Osteocyte (in vitro differentiated cells): ENCODE measurements at regions not wholly inside any gene's neighbourhood (a gene's known extent, or its start where the extent isn't known, plus 50 kb on each side); places are given as distances from the start of the nearest gene placed in this dataset.

Experiments used
- DNase-seq: peaks from one replicate; pipeline ENCODE4 v3.0.0; 2021; ENCODE audit warnings: mixed read lengths; ENCODE audit not compliant: unreplicated experiment; ENCODE audit errors: extremely low spot score
- H3K27ac Mint-ChIP-seq: one replicate; pipeline ENCODE4 v1.8.0; 2021; ENCODE audit warnings: mild to moderate bottlenecking, mixed read lengths; ENCODE audit not compliant: unreplicated experiment
- H3K27me3 Mint-ChIP-seq: one replicate; pipeline ENCODE4 v1.8.0; 2021; ENCODE audit warnings: mixed read lengths; ENCODE audit not compliant: unreplicated experiment
- H3K36me3 Mint-ChIP-seq: one replicate; pipeline ENCODE4 v1.8.0; 2021; ENCODE audit warnings: mixed read lengths; ENCODE audit not compliant: unreplicated experiment
- H3K4me1 Mint-ChIP-seq: one replicate; pipeline ENCODE4 v1.8.0; 2021; ENCODE audit warnings: mixed read lengths; ENCODE audit not compliant: unreplicated experiment
- H3K4me3 Mint-ChIP-seq: one replicate; pipeline ENCODE4 v1.8.0; 2021; ENCODE audit warnings: mild to moderate bottlenecking, moderate library complexity, mixed read lengths; ENCODE audit not compliant: unreplicated experiment
- H3K9me3 Mint-ChIP-seq: one replicate; pipeline ENCODE4 v1.8.0; 2021; ENCODE audit warnings: mixed read lengths; ENCODE audit not compliant: unreplicated experiment
- CTCF ChIP-seq: fragments of 200-600 bp; sonication (generic); IDR thresholded peaks from 2 replicates; pipeline ENCODE4 v1.5.0; 2021; ENCODE audit warnings: antibody characterized with exemption, mild to moderate bottlenecking, moderate library complexity

- no peak for TF ChIP-seq CTCF
- H3K36me3 Mint-ChIP-seq = no peaks in the 10 kb centered on the region
- H3K9me3 Mint-ChIP-seq = no peaks in the 10 kb centered on the region
- DNase-seq = no peak
- no peaks in the 10 kb centered on the region for H3K4me1 Mint-ChIP-seq
- no peaks in the 10 kb centered on the region for H3K27me3 Mint-ChIP-seq
- H3K27ac Mint-ChIP-seq = no peak overlapping the region
- no peak overlapping the region for H3K4me3 Mint-ChIP-seq
Measured at GRCh38 chr1:238107322-238107721, 216.6 kb upstream of the ZP4 start.

- H3K4me3 Mint-ChIP-seq = no peak overlapping the region
Measured at GRCh38 chr1:238104752-238105151, 214.0 kb upstream of the ZP4 start.

GRCh38 chr1:238101923-238102322 is 211.2 kb upstream of the ZP4 start:
- no peaks in the 10 kb centered on the region for H3K36me3 Mint-ChIP-seq
- no peak overlapping the region for H3K4me3 Mint-ChIP-seq
- no peaks in the 10 kb centered on the region for H3K4me1 Mint-ChIP-seq
- H3K27ac Mint-ChIP-seq = no peak overlapping the region
- DNase-seq = no peak
- no peak for TF ChIP-seq CTCF
- H3K27me3 Mint-ChIP-seq = no peaks in the 10 kb centered on the region
- peaks cover 8% of the 10 kb centered on the region for H3K9me3 Mint-ChIP-seq

More at GRCh38 chr1:238104752-238105151, 214.0 kb upstream of the ZP4 start:
- no peak for TF ChIP-seq CTCF
- H3K9me3 Mint-ChIP-seq = peaks cover 5% of the 10 kb centered on the region
- no peak overlapping the region for H3K27ac Mint-ChIP-seq
- H3K4me1 Mint-ChIP-seq = no peaks in the 10 kb centered on the region
- no peaks in the 10 kb centered on the region for H3K36me3 Mint-ChIP-seq
- H3K27me3 Mint-ChIP-seq = no peaks in the 10 kb centered on the region
- no peak for DNase-seq

GRCh38 chr1:238099871-238100270 is 209.1 kb upstream of the ZP4 start:
- Mint-ChIP-seq H3K4me1 (no peaks in the 10 kb centered on the region), H3K27ac (no peak overlapping the region), H3K9me3 (peaks cover 8% of the 10 kb centered on the region), H3K4me3 (no peak overlapping the region), H3K27me3 (no peaks in the 10 kb centered on the region), H3K36me3 (no peaks in the 10 kb centered on the region)
- TF ChIP-seq CTCF = no peak
- DNase-seq = no peak

GRCh38 chr1:238089615-238090014 is 198.9 kb upstream of the ZP4 start:
- Mint-ChIP-seq H3K4me3 (no peak overlapping the region), H3K4me1 (no peaks in the 10 kb centered on the region), H3K27me3 (no peaks in the 10 kb centered on the region), H3K9me3 (no peaks in the 10 kb centered on the region), H3K27ac (no peak overlapping the region), H3K36me3 (no peaks in the 10 kb centered on the region)
- no peak for TF ChIP-seq CTCF
- no peak for DNase-seq
